D341Med (cell line): ENCODE measurements at regions not wholly inside any gene's neighbourhood (a gene's known extent, or its start where the extent isn't known, plus 50 kb on each side); places are given as distances from the start of the nearest gene placed in this dataset.
A peak's percentile ranks its signal among the peaks of the same experiment; 100 is the strongest.

ENCODE experiments used
- DNase-seq: peaks from one replicate; pipeline ENCODE4 v3.0.0; 2012; ENCODE audit warnings: low spot score

DNA sequence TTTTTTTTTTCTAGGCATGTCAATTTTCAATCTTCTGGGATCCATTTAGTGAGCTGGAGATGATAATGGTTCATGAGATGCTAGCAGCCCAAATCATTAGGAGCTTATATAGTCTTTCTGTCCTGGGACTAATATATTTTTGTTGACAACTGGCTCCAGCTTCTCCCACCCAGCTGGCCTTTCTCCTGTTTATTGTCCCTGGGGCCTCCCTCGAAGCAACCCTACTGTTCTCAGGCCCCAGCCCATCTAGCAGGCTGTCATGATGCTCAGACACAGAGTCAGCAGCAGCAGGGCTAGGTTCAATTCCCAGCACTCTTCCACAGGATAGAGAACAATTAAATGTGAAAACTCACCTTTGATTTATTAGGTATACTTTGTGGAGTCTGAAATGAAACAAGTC lies 127.6 kb upstream of the MID1 start:
- no peak for DNase-seq

DNA sequence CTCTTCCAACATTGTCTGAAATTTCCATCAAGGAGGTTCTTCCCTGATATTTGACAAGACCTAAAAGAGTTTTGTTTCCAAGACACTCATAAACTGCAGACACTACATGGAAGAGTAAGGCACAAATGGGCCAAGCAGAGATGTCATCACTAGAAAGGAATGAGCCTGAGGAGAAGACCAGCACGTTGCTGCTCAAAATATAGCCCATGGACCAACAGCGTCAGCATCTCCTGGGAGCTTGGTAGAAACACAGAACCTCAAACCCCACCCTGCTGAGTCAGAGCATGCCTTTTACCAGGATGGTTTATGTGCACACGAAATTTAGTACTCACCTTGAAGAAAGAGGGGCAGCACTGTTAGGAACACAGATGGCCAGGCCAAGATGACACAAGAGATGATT lies 128.7 kb upstream of the MID1 start:
- no peak for DNase-seq

DNA sequence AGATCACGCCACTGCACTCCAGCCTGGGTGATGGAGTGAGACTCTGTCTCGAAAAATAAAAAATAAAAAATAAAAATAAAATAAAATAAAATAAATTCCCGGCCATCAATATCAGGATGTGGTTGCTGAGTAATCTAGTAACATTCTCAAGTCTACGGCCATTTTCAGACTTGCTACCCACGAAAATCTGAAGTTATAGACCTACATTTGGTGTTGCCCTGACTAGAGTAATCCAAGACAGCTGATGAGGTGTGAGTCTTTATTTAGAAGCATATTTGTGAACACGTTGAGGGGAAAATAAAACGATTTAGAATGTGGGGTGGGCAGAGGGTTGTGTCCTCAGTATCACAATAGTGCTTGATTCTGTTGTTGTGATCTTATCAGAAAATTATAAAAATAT lies 130.2 kb upstream of the MID1 start:
- no peak for DNase-seq

GRCh38 chrX:10753116-10753515 lies 132.7 kb upstream of the MID1 start:
- no peak for DNase-seq

DNA sequence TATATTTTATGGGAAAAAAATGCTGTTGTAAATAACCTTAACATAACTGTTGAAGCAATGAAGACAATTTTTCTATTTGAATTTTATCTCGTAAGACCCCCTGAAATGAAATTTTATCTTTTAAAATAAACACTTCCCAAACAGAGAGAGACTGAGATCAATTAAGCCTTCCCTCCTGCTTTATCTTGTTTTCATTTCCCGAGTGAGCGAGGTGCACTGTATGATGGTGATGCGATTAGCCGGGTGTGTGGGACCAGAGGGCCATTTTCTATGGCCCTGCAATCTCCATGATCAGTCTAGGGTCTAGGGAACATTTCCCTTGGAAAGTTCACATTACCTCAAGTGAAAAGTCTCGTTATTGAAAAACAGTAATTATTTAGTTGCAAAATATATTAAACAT lies 134.1 kb upstream of the MID1 start:
- no peak for DNase-seq

DNA sequence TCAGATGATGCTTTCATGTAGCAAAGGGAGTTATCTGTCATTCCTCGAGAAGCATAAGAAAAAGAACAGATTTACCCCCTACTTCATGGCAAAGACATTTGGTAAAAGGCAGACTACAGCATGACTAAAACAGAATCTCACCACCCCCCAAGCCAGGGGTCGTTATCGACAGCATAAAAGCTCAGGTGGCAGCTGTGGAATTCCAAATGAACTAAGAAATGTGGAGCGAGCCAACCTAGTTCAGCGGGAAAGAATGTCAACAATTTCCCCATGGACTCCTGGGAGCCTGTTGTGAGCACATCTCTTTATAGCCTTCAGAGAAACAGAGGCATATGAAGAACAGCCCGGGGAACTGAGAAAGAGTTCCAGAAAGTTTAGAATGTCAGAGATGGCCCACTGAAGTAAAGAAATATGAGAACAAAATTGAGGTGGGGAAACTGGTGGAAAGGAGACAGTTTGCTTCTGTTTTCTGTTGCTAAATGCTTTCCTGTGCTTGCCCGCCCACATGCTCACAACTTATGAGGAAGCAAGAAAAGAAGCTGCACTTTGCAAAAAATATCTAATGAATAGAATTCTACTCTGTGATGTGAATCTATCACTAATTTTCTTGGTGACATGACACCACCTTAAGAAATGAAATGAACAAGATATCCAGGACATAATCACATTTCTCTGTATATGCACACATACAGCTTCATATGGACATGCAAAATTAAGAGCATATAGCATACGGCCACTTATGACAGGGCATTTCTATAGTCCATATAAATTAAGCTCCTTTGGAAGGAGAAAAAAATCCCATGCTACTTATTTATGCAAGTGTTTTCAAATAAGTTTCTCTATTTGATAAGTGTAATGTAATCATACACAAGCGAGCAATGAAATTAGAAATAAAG lies 135.3 kb upstream of the MID1 start:
- DNase-seq = no peak

DNA sequence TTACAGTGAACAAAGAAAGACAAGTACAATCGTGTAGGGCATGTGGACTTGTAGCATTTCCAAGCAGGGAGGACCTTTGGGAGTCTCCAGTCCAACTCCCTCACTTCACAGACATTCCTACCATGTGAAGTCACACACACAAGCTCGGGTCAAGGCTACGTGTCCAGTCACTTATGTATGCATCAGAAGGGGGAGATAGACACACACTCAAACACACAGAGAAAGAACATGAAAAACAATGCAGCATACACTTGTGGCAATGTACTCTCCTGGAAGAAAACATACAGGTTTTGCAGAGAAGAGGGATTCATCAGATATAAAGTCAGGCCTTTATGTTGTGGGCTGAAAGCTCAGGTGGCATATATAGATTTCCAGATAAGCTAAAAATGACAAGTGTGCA lies 136.1 kb upstream of the MID1 start:
- no peak for DNase-seq

GRCh38 chrX:10759141-10759799 lies 138.9 kb upstream of the MID1 start:
- DNase-seq = no peak

- no peak for DNase-seq
Measured at GRCh38 chrX:10761447-10761846, 141.1 kb upstream of the MID1 start.

DNA sequence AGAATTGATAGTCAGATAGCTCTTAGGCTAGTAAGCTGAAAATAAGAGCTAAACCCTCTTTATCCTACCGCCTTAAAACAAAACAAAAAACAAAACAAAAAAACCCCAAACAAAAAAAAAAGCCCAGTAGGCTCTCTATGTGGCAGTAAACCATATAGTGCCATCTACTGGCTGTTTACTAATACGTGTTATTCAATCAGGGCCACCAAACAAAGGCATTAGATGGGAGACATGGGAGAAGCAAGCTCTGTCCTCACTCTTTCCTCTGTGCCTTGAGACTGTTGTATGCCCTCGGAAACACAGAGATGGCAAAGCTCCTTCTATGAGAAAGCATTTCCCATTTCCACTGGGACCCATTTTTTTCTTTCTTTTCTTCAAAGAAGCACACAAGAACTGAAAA lies 148.8 kb upstream of the MID1 start:
- DNase-seq = peak; percentile 38

DNA sequence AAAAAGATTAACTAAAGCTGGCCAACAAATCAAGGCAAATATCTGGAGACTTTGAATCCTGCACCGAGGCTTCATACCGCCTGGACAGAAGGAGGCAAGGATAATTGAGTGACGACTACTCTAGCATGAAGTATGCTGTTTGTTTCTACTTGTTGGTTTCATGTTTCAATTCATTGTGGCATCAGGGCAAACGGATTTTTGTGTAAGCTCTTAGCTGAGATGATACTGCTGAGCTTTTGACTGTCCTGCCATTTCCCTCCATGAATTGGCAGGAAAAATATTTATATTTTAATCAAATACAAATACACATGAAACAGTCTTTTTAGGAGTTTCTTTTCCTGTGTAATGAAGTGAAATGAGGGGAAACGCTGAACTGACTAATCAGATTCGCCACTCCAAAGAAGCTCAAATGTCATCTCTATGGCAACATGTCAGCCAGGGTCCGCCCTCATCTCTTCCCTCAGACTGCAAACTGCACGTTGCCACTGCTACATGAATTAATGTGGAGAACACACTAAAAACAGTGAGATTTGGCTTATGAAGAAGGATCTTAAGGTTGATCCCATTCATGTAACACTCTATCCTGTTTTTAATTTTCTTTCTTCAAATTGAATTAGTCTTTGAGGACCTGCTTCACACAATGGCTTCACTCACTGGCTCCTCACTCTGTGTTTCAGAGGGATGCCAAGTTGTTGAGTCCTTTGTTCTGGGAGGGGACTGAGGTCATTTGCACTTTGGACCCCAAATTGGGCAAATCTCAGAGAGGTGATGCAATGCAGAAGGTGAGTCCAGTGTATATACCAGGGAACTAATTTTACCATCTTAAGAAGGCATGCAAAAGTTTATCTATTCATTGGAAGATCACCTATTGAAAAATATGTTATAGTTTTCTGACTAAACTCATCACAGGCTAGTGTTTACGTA lies 149.6 kb upstream of the MID1 start:
- no peak for DNase-seq

- DNase-seq = no peak
Measured at GRCh38 chrX:10773318-10773717, 152.9 kb upstream of the MID1 start.

DNA sequence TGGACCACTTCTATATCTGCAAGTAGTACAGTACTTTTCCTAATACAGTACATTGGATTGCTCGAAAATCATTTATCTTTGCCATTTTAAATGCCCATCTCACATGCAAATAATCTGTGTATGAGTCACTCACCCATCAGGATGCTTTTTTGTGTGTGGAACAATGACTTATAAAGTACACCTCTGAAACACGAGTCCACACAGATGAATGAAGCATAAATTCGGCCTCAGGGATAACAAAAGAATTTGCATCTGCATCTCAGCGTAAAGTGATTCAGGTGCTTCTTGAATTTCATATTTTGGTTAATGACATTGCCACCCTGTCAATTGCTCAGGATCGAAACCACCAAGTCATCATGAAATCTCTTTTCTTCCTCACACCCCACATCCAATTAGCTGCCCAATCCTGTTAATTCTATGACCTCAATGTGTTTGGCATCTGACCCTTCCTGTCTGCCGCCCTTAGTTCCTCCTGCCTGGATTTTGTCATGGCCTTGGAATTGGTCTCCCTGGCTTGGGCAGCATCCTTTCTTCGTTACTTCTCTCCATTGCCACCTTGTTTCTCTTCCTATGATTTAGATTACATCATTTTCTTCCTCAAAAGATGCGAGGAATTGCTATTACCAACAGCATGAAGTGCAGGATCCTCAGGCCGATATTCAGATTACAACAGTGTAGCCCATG lies 161.6 kb upstream of the MID1 start:
- DNase-seq = no peak

GRCh38 chrX:10783451-10783995 lies 163.1 kb upstream of the MID1 start:
- no peak for DNase-seq

DNA sequence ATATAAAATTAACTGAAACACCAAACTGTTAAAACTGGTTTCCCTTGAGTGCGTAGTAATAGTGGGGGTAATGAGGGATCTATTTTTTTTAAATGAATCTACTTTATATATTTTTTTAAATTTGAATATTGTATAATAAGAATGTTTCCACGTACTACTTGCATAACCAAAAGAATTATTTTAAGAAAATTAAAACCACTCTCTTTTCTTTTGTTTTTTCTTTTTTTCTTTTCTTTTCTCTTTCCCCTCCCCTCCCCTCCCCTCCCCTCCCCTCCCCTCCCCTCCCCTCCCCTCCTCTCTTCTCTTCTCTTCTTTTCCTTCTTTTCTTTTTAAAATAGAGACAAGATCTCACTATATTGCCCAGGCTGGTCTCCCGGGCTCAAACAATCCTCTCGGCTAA lies 166.9 kb upstream of the MID1 start:
- no peak for DNase-seq

GRCh38 chrX:10794203-10794630 lies 173.8 kb upstream of the MID1 start:
- no peak for DNase-seq

GRCh38 chrX:10795721-10796120 lies 175.3 kb upstream of the MID1 start:
- DNase-seq = no peak

- DNase-seq = no peak
Measured at GRCh38 chrX:10797466-10797865, 177.1 kb upstream of the MID1 start.

GRCh38 chrX:10798041-10798440 lies 177.7 kb upstream of the MID1 start:
- DNase-seq = no peak

- DNase-seq = no peak
Measured at GRCh38 chrX:10800796-10801195, 180.4 kb upstream of the MID1 start.

DNA sequence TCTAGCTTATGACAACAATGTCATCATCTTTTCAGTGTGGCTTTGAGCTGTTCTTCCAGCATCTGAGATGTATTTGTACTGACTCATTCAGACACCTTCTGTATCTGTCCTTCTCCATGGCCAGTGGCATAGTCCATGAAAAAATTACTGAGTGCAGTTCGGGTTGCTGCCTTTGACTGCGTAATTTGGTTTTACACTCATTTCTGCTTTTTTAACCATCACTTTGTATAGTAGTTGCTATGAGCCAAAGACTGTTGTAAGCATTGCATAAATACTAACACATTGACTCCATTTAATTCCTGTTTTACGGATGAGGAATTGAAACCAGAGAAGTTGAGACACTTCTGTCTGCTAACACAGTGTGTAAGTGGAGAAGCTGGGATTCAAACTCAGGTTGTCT lies 190.7 kb upstream of the MID1 start:
- DNase-seq = no peak

GRCh38 chrX:10813761-10814160 lies 193.4 kb upstream of the MID1 start:
- DNase-seq = no peak
